ENCODE measurements at regions not wholly inside any gene's neighbourhood (a gene's known extent, or its start where the extent isn't known, plus 50 kb on each side); places are given as distances from the start of the nearest gene placed in this dataset.

DNA sequence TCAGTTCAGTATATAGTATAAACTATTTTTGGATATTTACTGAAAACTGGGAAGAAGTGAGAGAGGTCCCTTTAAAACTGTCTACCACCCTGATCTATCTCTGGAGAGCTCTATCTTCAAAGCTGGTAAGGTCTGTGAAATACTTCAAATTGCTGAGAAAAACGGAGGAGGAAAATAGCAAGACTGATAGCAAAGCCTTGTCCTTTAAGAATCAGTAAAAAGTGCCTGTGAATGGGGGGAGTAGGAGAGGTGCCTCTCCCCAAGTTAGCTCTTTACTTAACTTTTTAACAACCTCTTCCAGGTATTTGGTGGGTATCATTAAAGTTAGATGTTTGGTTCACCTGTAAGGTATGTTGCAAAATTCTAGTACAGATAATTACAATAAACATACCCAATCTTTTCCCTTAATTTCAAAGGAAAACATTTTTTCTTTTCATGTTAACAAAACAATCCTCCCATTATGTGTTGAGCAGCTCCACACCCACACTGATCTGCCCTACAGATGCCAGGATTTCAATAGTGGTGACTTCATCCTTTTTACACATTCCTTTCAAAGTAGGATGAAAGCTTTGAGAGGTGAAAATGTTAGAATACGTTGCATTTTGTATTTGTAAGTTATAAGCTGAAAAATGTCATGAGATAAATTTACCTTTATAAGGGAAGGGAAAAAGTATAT, 149.2 kb downstream of the CRPPA start:
- TF ChIP-seq, protein P1, sequence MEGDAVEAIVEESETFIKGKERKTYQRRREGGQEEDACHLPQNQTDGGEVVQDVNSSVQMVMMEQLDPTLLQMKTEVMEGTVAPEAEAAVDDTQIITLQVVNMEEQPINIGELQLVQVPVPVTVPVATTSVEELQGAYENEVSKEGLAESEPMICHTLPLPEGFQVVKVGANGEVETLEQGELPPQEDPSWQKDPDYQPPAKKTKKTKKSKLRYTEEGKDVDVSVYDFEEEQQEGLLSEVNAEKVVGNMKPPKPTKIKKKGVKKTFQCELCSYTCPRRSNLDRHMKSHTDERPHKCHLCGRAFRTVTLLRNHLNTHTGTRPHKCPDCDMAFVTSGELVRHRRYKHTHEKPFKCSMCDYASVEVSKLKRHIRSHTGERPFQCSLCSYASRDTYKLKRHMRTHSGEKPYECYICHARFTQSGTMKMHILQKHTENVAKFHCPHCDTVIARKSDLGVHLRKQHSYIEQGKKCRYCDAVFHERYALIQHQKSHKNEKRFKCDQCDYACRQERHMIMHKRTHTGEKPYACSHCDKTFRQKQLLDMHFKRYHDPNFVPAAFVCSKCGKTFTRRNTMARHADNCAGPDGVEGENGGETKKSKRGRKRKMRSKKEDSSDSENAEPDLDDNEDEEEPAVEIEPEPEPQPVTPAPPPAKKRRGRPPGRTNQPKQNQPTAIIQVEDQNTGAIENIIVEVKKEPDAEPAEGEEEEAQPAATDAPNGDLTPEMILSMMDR (IDR thresholded peaks at IDR 0.05): no peak
- no peaks in the 10 kb centered on the region for H3K9me3 ChIP-seq
- no peak overlapping the region for H3K4me3 ChIP-seq
- ATAC-seq: no peak
- WGBS, 3 donors: 34 to 43% (median 36%) methylated on average over 2 of the region's 2 CpGs
- H3K27ac ChIP-seq: no peak overlapping the region
- intact Hi-C loops (cut with DNase I): no loop called here
- DNase-seq: no peak
- H3K36me3 ChIP-seq (ENCODE audit: insufficient read depth in 1 of 2, low read depth in 1 of 2): no peaks in the 10 kb centered on the region
- H3K27me3 ChIP-seq (ENCODE audit: insufficient read depth in 3 of 3, low read length in 2 of 3): no peaks in the 10 kb centered on the region
- no peaks in the 10 kb centered on the region for H3K4me1 ChIP-seq

DNA sequence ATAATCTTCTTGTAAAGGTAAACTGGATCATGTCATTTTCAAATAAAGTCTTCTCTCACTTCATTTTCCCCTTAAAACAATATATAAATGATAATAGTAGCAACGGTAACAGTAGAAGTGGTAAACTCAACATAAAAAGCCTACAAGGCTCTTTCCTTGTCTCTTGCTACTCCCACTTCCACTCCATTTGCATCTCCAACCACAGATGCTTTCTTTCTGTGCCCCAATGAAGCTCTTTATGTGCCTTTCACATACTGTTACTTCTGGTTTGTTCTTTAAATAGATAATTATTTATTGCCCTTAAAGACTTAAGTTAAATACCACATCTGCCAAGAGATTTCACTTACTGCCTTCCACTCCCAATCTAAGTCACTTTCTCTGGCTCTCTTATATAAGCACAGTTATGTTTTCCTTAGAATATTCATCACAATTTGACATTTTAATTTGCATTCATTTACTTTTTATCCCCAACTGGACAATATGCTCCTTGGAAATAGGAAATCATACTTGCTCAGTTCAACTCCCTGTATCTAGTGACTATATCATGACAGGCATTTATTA, 149.9 kb downstream of the CRPPA start:
- Histone ChIP-seq H3K4me1 (no peaks in the 10 kb centered on the region), H3K9me3 (no peaks in the 10 kb centered on the region), H3K4me3 (no peak overlapping the region), H3K27me3 (ENCODE audit: insufficient read depth in 3 of 3, low read length in 2 of 3) (no peaks in the 10 kb centered on the region), H3K27ac (no peak overlapping the region), H3K36me3 (ENCODE audit: insufficient read depth in 1 of 2, low read depth in 1 of 2) (no peaks in the 10 kb centered on the region)
- 65 to 77% (median 77%) methylated on average over 1 of the region's 1 CpG for WGBS, 3 donors
- ATAC-seq (no peak), DNase-seq (no peak)
- intact Hi-C loops (cut with DNase I): no loop called here
- TF ChIP-seq, protein P1 (IDR thresholded peaks at IDR 0.05): no peak

DNA sequence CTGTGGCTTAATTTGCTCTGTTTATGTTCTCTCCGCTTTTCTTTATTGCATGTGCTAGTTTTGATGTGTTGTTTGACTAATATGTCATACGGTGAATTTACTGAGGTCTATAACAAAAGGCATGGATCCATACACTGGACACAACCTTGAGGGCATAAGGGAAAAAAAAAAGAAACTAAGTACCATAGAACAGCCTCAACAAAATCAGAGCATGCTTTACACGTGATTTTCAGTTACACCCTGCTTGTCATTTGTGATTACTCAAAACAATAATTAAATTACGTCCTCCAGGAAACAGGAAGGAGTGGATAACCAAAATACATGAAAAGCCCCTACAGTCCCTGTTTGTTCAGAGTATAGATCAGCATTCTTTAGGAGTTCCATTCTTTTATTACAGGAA, 150.5 kb downstream of the CRPPA start:
- ATAC-seq (no peak), DNase-seq (no peak)
- whole genome bisulfite sequencing, 3 donors: 77 to 81% (median 79%) methylated on average over 4 of the region's 4 CpGs
- no peak overlapping the region for H3K4me3 ChIP-seq
- H3K4me1 ChIP-seq: no peaks in the 10 kb centered on the region
- no peak overlapping the region for H3K27ac ChIP-seq
- TF ChIP-seq, protein P1 (IDR thresholded peaks at IDR 0.05): no peak
- H3K36me3 ChIP-seq (ENCODE audit: insufficient read depth in 1 of 2, low read depth in 1 of 2): no peaks in the 10 kb centered on the region
- no peaks in the 10 kb centered on the region for H3K9me3 ChIP-seq
- intact Hi-C loops (cut with DNase I): no loop called here
- H3K27me3 ChIP-seq (ENCODE audit: insufficient read depth in 3 of 3, low read length in 2 of 3): no peaks in the 10 kb centered on the region

DNA sequence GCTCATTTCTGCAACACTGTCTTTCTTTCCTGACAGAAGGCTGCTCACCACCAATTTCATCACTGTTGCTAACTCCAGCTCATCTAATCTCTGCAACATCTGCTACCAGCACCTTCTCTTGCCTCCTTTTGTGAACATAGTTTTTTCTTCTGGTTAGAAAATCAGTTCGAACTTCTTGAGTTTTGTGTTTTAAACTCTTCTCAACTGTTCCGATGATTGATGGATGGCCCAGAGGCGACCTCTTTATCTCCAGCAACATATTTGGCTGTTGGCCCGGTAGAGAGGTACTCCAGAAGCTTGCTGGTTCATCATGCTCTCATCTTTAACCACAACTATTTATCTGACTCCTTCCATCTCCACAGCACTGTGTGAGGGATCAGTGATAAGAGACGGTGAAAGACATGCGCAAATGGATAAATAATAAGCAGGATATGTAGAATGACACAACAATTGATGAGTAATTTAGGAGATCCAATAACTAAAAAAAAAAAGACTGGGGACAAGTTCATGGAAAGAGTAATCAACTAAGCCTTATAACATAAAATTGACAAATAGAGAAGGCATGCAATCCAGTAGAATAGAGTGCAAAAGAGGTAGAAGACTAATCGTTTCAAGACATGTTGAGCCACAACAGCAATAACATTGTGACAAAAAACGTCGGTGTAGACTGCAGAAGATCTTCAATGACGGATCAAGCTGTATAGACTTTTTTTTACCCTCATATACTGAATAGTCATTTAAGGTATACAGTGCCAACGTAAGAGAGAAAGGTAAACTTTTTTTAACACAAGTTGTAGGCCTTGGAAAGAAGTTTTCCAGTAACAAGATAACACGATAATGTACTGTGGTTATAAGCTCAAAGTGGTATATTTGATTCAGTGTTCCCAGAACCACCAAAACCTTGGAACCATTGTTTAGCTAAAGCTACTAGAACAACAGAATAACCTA, 152.2 kb downstream of the CRPPA start:
- intact Hi-C loops (cut with DNase I): no loop called here
- ATAC-seq: no peak

More for the DNA sequence above, 152.2 kb downstream of the CRPPA start:
- Histone ChIP-seq H3K27me3 (ENCODE audit: insufficient read depth in 3 of 3, low read length in 2 of 3) (no peaks in the 10 kb centered on the region), H3K36me3 (ENCODE audit: insufficient read depth in 1 of 2, low read depth in 1 of 2) (no peaks in the 10 kb centered on the region), H3K4me1 (no peaks in the 10 kb centered on the region), H3K9me3 (no peaks in the 10 kb centered on the region), H3K27ac (no peak overlapping the region), H3K4me3 (no peak overlapping the region)
- no peak for DNase-seq
- 85 to 89% (median 88%) methylated on average over 12 of the region's 12 CpGs for WGBS, 3 donors
- TF ChIP-seq, protein P1 (IDR thresholded peaks at IDR 0.05): no peak
